Inferior parietal cortex (tissue), 1 donor: ENCODE measurements at regions not wholly inside any gene's neighbourhood (a gene's known extent, or its start where the extent isn't known, plus 50 kb on each side); places are given as distances from the start of the nearest gene placed in this dataset.

Experiments used
- DNase-seq: peaks from one replicate; pipeline ENCODE4 v3.0.0-alpha.2; 2016; ENCODE audit errors: extremely low spot score

- no peak for DNase-seq
Measured at GRCh38 chr15:96002890-96003859, 327.3 kb upstream of the NR2F2 start.

DNA sequence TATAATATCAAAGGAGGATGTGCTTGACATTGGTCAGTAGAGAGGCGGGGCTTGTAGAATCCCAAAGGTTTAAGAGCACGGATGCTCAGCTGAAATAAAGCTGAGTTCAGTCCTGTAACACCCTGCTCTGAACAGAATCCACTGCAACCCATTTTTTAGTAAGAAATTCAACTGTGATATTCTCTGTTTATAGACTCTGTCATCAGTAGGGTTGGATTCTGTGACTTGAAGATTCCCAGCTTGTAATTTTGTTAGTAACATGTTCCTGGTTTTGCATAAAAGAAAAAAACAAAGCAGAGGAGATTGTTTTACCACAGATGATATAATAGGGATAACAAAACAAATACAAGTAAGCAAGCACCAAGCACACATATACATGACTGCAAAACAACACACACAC is 324.6 kb upstream of the NR2F2 start:
- DNase-seq = no peak

DNA sequence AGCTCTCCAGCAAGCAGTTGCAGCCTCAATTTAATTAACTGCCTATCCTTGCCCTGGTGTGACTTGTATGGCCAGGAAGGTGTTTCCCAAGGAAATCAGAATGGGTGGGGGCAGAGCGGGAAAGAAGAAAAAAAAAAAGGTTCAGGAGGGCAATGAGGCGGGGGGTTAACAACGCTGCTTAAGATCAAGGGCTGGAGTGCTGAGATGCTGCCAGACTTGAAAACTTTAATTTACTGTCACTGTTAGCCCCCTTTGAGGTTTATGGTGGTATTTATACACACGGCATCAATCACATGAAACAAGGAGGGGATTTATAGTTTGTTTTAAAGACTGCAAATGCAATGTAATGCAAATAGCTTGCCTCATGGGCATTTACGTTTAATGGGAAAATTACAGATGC is 319.4 kb upstream of the NR2F2 start:
- no peak for DNase-seq

GRCh38 chr15:96014939-96015338 is 315.6 kb upstream of the NR2F2 start:
- no peak for DNase-seq

GRCh38 chr15:96019114-96019513 is 311.4 kb upstream of the NR2F2 start:
- DNase-seq = no peak

- DNase-seq = peak; percentile 53
Measured at GRCh38 chr15:96020133-96020532, 310.4 kb upstream of the NR2F2 start.

DNA sequence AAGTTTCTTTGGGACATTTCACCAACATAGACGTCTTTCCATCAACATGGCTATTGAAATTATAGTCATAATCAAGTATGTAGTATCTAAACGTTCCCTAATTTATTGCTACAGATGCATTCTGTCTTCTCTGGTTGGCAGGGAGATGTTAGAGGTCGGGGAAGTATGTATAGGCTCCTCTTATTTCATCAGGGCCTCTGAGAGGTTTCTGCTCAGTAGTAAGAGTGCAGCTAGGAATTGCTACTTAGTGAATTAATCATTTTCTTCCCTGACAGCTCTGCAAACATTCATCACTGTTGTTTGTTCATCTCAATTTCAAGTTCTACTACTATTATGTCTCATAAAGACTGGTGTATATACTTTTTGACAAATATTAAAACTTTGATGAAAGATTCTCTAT is 309.7 kb upstream of the NR2F2 start:
- DNase-seq = no peak

DNA sequence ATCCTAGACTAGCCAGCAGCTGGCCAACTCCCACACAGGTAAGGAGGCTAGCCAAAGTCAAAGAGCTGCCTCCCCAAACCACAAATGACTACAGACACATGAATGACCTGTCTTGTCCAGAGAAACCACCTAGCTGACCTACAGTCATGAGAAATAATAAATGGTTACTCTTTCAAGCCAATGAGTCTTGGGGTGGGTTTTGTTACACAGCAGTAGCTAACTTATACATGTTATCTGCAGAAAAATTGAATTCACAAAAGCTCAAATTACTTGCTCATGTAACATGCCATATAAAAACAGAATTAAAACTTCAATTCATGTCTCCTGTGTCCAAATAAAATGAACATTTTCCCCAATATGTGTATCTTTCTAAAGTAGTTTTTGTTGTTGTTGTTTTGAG is 307.4 kb upstream of the NR2F2 start:
- DNase-seq = no peak

DNA sequence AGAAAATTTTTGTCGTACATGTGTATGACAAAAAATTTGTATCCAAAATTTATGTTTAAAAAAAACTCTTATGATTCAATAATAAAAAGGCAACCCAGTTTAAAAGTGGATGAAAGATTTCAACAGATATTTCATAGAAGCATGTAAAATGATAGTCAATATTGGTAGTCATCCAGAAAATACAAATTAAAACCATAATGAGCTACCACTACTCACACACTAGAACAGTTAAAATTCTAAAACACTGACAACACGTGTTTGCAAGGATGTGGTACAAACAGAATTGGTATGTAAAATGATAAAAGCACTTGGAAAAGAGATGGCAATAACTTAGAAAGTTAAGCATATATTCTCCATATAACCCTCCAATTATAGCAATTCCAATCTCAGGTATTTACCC is 303.0 kb upstream of the NR2F2 start:
- no peak for DNase-seq

DNA sequence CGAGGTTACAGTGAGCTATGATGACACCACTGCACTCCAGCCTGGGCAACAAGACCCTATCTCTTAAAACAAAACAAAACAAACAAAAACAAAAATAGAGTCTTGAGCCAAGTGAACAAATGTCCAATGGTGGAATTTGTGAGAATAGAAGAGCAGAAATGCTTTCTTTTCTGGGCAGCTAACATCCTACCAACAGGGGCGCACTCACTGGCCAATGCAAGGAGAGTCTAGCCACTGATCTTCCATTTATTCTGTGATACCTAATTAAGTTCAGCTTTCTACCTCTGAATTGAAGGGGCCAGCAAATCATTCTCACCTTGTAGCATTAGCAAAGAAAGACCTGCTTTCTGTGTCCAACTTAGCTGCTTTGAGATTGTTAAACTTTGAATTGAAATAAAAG is 301.9 kb upstream of the NR2F2 start:
- DNase-seq = no peak

DNA sequence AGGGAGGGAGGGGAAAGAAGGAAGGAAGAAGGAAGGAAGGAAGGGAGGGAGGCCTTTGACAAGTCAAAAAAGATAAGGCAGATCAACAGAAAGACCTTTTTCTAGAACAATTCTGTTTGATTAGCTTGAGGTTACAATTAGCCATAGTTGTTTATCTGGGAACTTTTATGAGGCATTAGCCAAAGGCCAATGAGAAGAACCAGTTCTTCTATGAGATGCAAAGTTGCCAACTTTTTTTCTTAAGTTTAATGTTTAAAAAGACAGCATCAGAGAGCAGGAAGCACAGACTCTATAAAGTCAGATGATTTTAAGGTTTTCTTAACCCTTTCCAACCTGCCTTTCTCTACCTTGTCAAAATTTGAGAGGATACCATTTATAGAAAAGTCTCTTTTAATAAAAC is 301.3 kb upstream of the NR2F2 start:
- no peak for DNase-seq

- DNase-seq = no peak
Measured at GRCh38 chr15:96031426-96032110, 298.9 kb upstream of the NR2F2 start.

GRCh38 chr15:96035091-96035490 is 295.4 kb upstream of the NR2F2 start:
- no peak for DNase-seq

GRCh38 chr15:96035635-96036034 is 294.9 kb upstream of the NR2F2 start:
- DNase-seq = no peak

DNA sequence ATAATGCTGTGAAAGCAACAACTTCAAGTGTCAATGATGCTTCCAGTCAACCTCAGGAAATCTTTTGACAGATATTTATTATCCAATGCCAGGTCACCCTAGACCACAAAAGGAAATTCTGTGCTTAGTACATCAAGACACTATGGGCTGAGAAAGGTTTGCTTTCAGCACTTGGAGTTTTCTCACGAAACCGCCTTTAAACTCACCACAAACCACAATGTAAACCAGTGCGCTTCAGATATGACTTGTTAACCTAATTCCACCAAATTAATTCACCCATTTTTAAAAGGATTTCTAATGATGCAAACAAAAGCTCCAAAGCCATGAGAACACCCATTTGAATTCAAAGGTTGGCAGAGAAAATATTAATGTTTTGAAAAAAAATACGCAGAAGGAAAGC is 292.9 kb upstream of the NR2F2 start:
- no peak for DNase-seq

GRCh38 chr15:96038131-96038530 is 292.4 kb upstream of the NR2F2 start:
- no peak for DNase-seq

DNA sequence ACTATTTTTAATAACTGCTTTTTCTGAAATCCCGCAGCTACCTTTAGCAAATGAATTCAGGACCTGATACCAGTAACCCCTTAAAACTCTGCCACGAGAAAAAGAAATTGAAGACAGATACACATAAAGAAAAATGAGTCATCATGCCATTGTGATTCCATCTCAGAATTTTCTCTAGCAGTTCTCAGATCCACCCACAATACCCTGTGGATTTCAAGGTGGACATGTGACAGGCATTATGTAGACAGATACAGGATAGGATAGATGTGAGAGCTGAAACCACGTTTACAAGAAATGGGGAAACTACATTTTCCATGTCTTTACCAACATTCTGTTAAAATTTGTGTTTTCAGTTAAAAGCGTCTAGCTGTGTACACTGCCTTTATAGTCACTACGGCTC is 291.9 kb upstream of the NR2F2 start:
- no peak for DNase-seq

DNA sequence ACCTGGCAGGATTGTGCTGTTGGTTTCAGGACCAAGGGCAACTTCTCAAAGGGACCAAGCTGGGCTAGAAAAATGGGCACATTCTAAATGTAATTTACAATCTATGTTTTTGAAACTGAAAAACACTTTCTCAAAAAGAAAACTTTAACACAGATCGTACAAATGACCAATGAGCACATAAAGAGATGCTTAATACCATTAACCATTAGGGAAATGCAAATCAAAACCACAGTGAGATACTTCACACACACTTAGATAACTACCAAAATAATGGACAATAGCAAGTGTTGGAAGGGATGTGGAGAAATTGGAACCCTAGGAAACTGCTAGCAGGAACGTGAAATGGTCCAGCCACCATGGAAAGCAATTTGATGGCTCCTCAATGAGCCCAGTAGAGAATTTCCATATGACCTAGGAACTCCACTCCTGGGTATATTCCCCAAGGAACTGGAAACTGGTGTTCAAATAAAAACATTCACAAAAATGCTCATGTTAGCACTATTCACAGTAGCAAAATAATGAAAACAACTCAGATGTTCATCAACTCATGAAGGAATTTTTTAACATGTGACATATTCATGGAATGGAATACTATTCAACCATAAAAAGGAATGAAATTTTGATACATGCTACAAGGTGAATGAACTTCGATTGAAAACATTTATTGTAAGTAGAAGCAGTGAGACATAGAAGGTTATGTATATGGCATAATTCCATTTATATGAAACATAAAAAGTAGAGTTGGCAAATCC is 288.3 kb upstream of the NR2F2 start:
- no peak for DNase-seq

DNA sequence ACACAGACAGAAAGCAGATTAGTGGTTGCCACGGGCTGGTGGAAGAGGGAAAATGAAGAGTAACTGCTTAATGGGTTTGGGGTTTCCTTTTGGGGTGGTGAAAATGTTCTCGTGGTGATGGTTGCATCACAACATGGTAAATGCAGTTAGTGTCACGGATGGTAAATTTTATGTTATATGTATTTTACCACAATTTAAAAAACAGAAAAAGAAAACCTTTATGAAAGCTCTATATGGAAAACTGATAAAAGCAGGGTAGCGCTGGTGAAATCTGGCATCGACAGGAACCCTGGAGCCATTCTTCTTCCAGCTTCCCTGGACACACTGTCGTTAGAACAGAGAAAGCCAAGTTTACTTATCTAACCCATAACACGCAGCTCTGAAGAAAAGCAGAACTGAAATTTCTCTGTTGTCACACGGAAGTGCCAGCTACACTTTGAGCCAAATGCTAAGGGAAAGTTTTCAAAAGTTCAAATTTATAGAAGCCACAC is 287.7 kb upstream of the NR2F2 start:
- DNase-seq = no peak

DNA sequence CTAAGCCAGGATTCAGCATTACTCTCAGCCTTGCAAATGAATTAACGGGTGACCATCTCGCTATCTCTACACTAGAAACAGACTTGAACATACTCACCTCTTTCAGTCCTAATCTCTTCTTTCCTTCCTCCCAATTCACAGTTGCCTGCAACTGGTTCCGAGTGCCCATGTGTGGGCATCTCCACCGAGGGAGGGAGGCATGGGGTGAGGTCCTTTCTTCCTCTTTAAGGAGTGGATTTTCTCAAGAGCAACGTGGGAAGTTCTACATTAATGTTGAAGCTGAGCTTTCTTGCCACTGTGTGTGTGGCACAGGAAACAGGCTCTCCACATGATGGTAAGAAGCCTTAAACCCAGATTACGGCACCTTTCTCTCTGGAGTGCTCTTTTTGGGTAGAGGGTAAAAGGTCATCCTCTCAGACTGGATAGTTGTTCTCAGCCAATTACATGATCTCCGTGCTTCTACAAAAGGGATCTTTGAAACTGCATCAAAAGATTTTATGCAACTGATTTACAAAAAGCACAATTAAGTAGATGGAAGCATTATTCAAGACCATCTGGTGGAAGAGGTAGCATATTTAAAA is 286.8 kb upstream of the NR2F2 start:
- DNase-seq = no peak

GRCh38 chr15:96046620-96047240 is 283.8 kb upstream of the NR2F2 start:
- DNase-seq = no peak
